ENCODE measurements at regions not wholly inside any gene's neighbourhood (a gene's known extent, or its start where the extent isn't known, plus 50 kb on each side); places are given as distances from the start of the nearest gene placed in this dataset.

GRCh38 chr2:2851806-2852777 lies 521.0 kb upstream of the MYT1L start:
- no peak overlapping the region for H3K4me3 ChIP-seq (ENCODE audit: low read depth, low read length)
- TF ChIP-seq CTCF (conservative IDR thresholded peaks at IDR 0.05; ENCODE audit: low read depth, low read length): no peak
- DNase-seq (ENCODE audit: low read depth): no peak

GRCh38 chr2:2851316-2851715 lies 520.2 kb upstream of the MYT1L start:
- no peak for TF ChIP-seq CTCF (conservative IDR thresholded peaks at IDR 0.05; ENCODE audit: low read depth, low read length)
- no peak overlapping the region for H3K4me3 ChIP-seq (ENCODE audit: low read depth, low read length)
- no peak for DNase-seq (ENCODE audit: low read depth)

GRCh38 chr2:2850859-2851258 lies 519.8 kb upstream of the MYT1L start:
- no peak overlapping the region for H3K4me3 ChIP-seq (ENCODE audit: low read depth, low read length)
- TF ChIP-seq CTCF (conservative IDR thresholded peaks at IDR 0.05; ENCODE audit: low read depth, low read length): no peak
- no peak for DNase-seq (ENCODE audit: low read depth)

- TF ChIP-seq CTCF (conservative IDR thresholded peaks at IDR 0.05; ENCODE audit: low read depth, low read length): no peak
- H3K4me3 ChIP-seq (ENCODE audit: low read depth, low read length): no peak overlapping the region
These were observed 519.2 kb upstream of the MYT1L start for GRCh38 chr2:2850218-2850755.

GRCh38 chr2:2849464-2850217 lies 518.6 kb upstream of the MYT1L start:
- H3K4me3 ChIP-seq (ENCODE audit: low read depth, low read length): no peak overlapping the region
- no peak for DNase-seq (ENCODE audit: low read depth)
- TF ChIP-seq CTCF (conservative IDR thresholded peaks at IDR 0.05; ENCODE audit: low read depth, low read length): no peak

More at GRCh38 chr2:2850218-2850755, 519.2 kb upstream of the MYT1L start:
- DNase-seq (ENCODE audit: low read depth): no peak

GRCh38 chr2:2848621-2849333 lies 517.7 kb upstream of the MYT1L start:
- H3K4me3 ChIP-seq (ENCODE audit: low read depth, low read length): no peak overlapping the region
- DNase-seq (ENCODE audit: low read depth): no peak
- TF ChIP-seq CTCF (conservative IDR thresholded peaks at IDR 0.05; ENCODE audit: low read depth, low read length): no peak

Measured in choroid plexus epithelial cell (primary cell).